ENCODE measurements at regions not wholly inside any gene's neighbourhood (a gene's known extent, or its start where the extent isn't known, plus 50 kb on each side); places are given as distances from the start of the nearest gene placed in this dataset.

DNA sequence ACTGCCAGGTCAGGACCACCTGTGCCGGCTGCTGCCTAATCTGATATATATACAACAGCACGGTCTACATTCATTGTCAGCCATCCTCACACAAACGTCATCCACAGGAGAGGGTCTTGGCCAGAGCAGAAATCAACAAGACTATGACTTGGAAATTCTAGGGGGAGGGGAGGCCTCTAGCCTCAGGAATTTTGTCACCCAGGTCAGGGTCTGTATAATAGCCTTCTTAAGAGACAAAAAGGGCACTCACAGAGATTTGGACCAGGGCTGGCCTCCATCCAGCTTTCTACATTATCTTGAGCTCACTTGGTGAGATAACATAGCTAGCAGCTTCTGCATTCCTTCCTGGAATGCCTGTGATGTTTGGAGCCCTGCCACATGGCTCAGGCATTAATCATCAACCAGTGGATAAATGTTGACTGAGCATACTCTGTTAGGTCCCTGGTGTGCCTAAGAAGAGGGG lies 50.4 kb upstream of the CTIF start:
- DNase-seq (ENCODE audit: low read depth), result peak; percentile 71

DNA sequence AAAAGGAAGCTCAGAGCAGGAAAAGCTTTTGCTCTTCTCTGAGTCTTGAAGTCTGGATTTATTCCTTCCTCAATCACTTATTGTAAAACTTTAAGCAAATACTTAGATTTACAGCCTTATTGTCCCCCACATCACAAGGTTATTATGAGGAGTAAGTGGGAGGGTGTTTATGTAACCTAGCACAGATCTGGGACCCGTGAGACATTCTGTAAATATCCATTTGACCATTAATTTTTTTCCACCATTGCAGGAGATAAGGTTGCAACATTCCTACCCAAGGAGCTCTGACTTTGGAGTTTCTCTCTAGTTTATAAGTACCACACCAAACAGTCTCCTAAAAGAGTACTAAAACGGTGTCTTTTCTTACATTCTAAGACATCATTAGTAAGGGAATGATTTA lies 52.1 kb upstream of the CTIF start:
- DNase-seq (ENCODE audit: low read depth), result no peak

GRCh38 chr18:48485828-48486405 lies 52.9 kb upstream of the CTIF start:
- no peak for DNase-seq (ENCODE audit: low read depth)

DNA sequence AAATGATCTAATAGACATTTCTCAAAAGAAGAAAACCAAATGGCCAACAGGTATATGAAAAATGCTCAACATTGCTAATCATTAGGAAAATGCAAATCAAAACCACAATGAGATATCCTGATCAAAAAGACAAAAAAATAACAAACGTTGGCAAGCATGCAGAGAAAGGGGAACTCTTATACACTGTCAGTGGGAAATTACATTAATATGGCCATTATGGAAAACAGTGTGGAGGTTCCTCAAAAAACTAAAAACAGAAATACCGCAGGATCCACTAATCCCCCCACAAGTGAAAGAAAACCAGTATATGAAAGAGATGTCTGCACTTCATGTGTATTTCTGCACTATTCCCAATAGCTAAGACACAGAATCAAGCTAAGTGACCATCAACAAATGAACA lies 57.7 kb upstream of the CTIF start:
- DNase-seq (ENCODE audit: low read depth), result no peak

GRCh38 chr18:48479531-48479930 lies 59.3 kb upstream of the CTIF start:
- no peak for DNase-seq (ENCODE audit: low read depth)

DNA sequence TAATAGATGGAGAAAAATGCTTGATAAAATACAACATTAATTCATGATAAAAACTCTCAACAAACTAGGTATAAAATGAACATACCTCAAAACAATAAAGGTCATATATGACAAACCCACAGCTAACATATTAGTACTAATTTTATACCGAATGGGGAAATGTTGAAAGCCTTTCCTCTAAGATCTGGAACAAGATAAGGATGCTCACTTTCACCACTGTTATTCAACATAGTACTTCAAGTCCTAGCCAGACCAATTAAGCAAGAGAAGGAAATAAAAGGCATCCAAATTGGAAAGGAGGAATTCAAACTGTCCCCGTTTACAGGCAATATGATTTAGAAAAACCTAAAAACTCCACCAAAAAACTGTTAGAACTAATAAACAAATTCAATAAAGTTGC lies 61.5 kb upstream of the CTIF start:
- no peak for DNase-seq (ENCODE audit: low read depth)

- DNase-seq (ENCODE audit: low read depth), result no peak
Observed at GRCh38 chr18:48476550-48476917, 62.3 kb upstream of the CTIF start.

- DNase-seq (ENCODE audit: low read depth), result peak; percentile 67
Observed at GRCh38 chr18:48475635-48476549, 62.9 kb upstream of the CTIF start.

DNA sequence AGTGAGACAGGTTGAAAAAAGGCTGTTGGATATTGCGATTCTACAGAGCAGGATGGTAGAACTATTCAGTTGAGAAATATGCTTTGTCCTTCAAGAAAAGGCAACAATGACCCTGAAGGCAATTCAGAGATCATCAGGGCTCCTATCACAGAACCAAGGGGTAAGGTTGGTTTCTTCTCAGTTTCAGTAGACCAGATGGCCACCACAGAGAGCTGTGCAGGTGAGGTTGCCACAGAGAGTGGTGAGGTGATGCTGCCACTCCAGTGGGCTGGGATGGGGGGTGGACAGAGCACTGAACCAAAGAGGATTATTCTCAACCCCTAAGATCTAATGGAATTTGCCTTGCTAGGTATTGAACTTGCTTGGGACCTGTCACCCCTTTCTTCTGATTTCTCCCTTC lies 64.6 kb upstream of the ZBTB7C start:
- DNase-seq (ENCODE audit: low read depth), result no peak

- no peak for DNase-seq (ENCODE audit: low read depth)
Observed at GRCh38 chr18:48472610-48473009, 63.4 kb upstream of the ZBTB7C start.

GRCh38 chr18:48470484-48471180 lies 61.4 kb upstream of the ZBTB7C start:
- no peak for DNase-seq (ENCODE audit: low read depth)

- no peak for DNase-seq (ENCODE audit: low read depth)
Observed at GRCh38 chr18:48468151-48468550, 59.0 kb upstream of the ZBTB7C start.

DNA sequence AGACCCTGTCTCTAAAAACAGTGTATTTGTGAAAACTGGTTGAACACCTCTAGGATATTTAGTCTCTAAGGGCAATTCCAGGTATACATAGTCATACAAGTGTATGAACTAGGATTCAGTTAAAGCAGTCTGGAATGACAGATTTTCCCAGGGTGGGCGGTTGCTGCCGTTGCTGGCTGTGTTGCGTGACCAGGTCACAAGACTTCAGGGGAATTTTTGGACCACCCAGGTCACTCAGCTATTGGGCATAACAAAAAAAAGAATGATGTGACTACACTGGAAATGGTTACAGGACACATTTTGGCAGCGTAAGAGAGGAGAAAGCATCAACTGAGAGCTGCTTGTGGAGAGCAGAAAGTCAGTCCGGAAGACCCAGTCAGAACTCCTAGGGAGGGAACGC lies 58.0 kb upstream of the ZBTB7C start:
- no peak for DNase-seq (ENCODE audit: low read depth)

DNA sequence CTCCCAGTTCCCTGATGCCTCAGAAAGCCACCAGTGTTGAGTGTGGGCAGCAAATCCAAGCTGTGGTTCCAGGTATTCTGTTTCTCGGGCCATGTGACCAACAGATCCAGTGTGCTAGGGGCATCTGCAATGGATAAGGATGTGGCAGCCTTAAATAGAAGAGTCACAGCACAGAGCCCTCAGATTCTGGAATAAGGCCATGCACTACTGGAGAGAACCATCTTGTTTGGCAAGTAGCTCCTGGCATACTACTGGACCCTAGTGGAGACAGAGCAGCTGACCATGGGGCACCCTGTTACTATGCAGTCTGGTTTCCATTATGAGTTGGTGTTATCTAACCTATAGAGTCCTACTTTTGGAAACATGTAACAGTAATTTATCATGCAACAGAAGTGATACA lies 53.3 kb upstream of the ZBTB7C start:
- DNase-seq (ENCODE audit: low read depth), result no peak

- no peak for DNase-seq (ENCODE audit: low read depth)
Observed at GRCh38 chr18:48460929-48461583, 51.9 kb upstream of the ZBTB7C start.

GRCh38 chr18:48459465-48459864 lies 50.3 kb upstream of the ZBTB7C start:
- no peak for DNase-seq (ENCODE audit: low read depth)

GRCh38 chr18:48459016-48459415 lies 49.8 kb upstream of the ZBTB7C start:
- DNase-seq (ENCODE audit: low read depth), result no peak
